MG63 (cell line): ENCODE measurements at regions not wholly inside any gene's neighbourhood (a gene's known extent, or its start where the extent isn't known, plus 50 kb on each side); places are given as distances from the start of the nearest gene placed in this dataset.

Source experiments
- DNase-seq: peaks from one replicate; pipeline ENCODE4 v3.0.0-alpha.2; 2020
- H3K27me3 ChIP-seq: fragments of 250-450 bp; sonication (Bioruptor Pico); 2 replicates; pipeline ENCODE4 v1.5.1; 2020; ENCODE audit warnings: mild to moderate bottlenecking, moderate library complexity
- H3K36me3 ChIP-seq: fragments of 250-450 bp; sonication (Bioruptor Pico); 2 replicates; pipeline ENCODE4 v1.5.1; 2020; ENCODE audit warnings: mild to moderate bottlenecking, moderate library complexity
- H3K4me3 ChIP-seq: fragments of 250-450 bp; sonication (Bioruptor Pico); 2 replicates; pipeline ENCODE4 v1.5.1; 2020; ENCODE audit warnings: mild to moderate bottlenecking, moderate library complexity
- H3K9me3 ChIP-seq: fragments of 250-450 bp; sonication (Bioruptor Pico); 2 replicates; pipeline ENCODE4 v1.5.1; 2020; ENCODE audit warnings: mild to moderate bottlenecking, moderate library complexity

DNA sequence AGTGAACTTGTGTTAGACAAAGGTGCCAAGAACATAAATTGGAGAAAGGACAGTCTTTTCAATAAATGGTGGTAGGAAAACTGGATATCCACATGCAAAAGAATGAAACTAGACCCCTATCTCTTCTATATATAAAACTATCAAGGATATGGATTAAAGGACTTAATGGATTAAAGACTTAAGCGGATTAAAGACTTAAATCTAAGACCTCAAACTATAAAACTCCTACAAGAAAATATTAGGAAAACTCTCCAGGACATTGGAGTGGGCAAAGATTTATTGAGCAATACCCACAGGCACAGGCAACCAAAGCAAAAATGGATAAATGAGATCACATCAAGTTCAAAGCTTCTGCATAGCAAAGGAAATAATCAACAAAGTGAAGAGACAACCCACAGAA lies 242.9 kb upstream of the MEOX2 start:
- no peaks in the 10 kb centered on the region for H3K27me3 ChIP-seq
- H3K36me3 ChIP-seq = no peaks in the 10 kb centered on the region
- no peak overlapping the region for H3K4me3 ChIP-seq
- peaks cover 5% of the 10 kb centered on the region; the same call in 1 of the 2 replicates for H3K9me3 ChIP-seq
- DNase-seq = no peak

- Histone ChIP-seq H3K9me3 (peaks cover 5% of the 10 kb centered on the region; the same call in 1 of the 2 replicates), H3K4me3 (no peak overlapping the region), H3K27me3 (no peaks in the 10 kb centered on the region), H3K36me3 (no peaks in the 10 kb centered on the region)
- DNase-seq = no peak
Observed at GRCh38 chr7:15925608-15926007, 239.1 kb upstream of the MEOX2 start.

GRCh38 chr7:15924910-15925309 lies 238.4 kb upstream of the MEOX2 start:
- no peaks in the 10 kb centered on the region for H3K27me3 ChIP-seq
- DNase-seq = no peak
- no peak overlapping the region for H3K4me3 ChIP-seq
- H3K9me3 ChIP-seq = peaks cover 5% of the 10 kb centered on the region; the same call in 1 of the 2 replicates
- no peaks in the 10 kb centered on the region for H3K36me3 ChIP-seq

GRCh38 chr7:15922002-15922401 lies 235.5 kb upstream of the MEOX2 start:
- Histone ChIP-seq H3K4me3 (no peak overlapping the region), H3K36me3 (no peaks in the 10 kb centered on the region), H3K9me3 (no peaks in the 10 kb centered on the region), H3K27me3 (no peaks in the 10 kb centered on the region)
- no peak for DNase-seq

GRCh38 chr7:15921576-15921975 lies 235.1 kb upstream of the MEOX2 start:
- H3K27me3 ChIP-seq = no peaks in the 10 kb centered on the region
- H3K36me3 ChIP-seq = no peaks in the 10 kb centered on the region
- no peak overlapping the region for H3K4me3 ChIP-seq
- DNase-seq = no peak
- no peaks in the 10 kb centered on the region for H3K9me3 ChIP-seq

- DNase-seq = no peak
- Histone ChIP-seq H3K9me3 (no peaks in the 10 kb centered on the region), H3K27me3 (no peaks in the 10 kb centered on the region), H3K4me3 (no peak overlapping the region), H3K36me3 (no peaks in the 10 kb centered on the region)
Observed at GRCh38 chr7:15920953-15921352, 234.5 kb upstream of the MEOX2 start.

DNA sequence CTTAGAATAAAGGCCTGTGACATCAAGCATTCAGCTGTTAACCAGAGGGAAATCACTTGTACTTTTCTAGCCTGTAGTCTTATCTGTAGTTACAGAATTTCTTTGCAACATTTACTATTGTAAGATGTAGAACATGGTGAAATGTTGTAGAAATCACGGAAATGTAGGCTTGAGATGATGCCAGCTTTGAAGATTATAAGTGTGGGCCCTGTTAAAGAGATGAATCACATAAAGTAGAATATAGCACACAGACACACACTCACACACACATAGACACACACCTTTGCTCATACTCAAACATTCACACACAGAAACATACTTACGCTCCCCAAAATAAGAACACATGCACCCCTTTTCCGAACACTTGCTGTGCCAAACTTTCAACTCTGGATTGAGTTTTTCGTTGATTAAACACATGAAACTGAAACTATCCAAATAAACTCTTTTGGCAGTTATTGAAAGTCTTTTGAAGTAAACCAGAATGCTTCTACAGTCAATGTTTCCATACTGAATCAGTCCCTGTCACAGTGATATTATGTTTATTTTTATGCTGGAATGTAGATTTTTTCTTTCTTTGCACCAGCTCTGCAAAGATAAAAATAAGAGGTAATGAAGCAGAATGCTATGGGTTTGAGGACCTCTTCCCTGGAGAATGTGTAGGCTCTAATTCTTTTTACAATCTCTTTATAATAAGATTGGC lies 230.3 kb upstream of the MEOX2 start:
- no peaks in the 10 kb centered on the region for H3K9me3 ChIP-seq
- H3K36me3 ChIP-seq = no peaks in the 10 kb centered on the region
- H3K4me3 ChIP-seq = no peak overlapping the region
- DNase-seq = no peak
- no peaks in the 10 kb centered on the region for H3K27me3 ChIP-seq

DNA sequence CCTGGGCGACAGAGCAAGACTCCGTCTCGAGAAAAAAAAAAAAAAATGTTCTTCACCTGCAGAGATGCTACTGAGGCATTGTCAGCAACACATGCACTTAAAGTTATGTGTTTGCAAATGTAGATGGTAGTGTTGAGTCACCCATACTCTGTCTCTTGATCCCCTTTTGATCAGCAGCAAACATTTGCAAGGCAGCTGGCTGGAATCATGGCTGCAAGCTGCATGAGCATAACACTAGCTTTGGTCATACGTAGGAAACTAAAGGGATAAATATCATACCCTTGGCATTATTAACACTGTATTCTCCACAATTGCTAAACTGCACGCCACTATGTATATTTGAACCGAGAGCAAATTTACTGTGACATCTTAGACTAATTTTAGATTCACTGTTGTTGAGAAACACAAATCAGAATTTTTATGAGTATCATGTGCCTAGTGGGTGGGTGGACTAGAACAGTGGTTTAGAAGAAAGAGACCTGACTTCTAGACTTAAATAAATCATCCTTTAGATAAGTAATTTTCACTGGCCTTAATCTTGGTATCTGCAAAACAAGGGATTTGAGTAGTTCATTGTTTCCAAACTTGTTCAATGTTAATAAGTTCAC lies 229.3 kb upstream of the MEOX2 start:
- DNase-seq = no peak
- H3K4me3 ChIP-seq = no peak overlapping the region

DNA sequence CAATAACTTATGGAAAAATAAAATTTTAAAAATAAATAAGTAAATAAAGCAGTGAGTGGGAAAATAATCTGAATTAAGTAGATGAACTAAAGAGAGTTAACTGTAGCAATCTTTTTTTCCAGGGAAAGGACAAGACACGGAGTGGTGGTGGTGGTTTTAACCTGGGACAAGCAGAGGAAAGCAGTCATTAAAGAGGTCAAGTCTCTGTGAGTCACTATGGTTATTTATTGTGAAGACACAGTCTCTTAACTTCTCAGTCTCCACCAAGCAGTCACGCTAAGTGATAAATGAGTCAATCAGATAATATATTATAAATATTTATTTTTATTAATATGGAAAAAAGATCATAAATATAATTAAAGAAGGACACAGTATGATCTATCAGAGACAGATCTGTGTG lies 228.1 kb upstream of the MEOX2 start:
- no peaks in the 10 kb centered on the region for H3K36me3 ChIP-seq
- H3K4me3 ChIP-seq = no peak overlapping the region
- DNase-seq = no peak
- H3K9me3 ChIP-seq = no peaks in the 10 kb centered on the region
- no peaks in the 10 kb centered on the region for H3K27me3 ChIP-seq

More for the DNA sequence above, 229.3 kb upstream of the MEOX2 start:
- no peaks in the 10 kb centered on the region for H3K27me3 ChIP-seq
- H3K9me3 ChIP-seq = no peaks in the 10 kb centered on the region
- no peaks in the 10 kb centered on the region for H3K36me3 ChIP-seq

- Histone ChIP-seq H3K4me3 (no peak overlapping the region), H3K9me3 (no peaks in the 10 kb centered on the region), H3K36me3 (no peaks in the 10 kb centered on the region), H3K27me3 (no peaks in the 10 kb centered on the region)
- no peak for DNase-seq
Observed at GRCh38 chr7:15906436-15906835, 220.0 kb upstream of the MEOX2 start.

DNA sequence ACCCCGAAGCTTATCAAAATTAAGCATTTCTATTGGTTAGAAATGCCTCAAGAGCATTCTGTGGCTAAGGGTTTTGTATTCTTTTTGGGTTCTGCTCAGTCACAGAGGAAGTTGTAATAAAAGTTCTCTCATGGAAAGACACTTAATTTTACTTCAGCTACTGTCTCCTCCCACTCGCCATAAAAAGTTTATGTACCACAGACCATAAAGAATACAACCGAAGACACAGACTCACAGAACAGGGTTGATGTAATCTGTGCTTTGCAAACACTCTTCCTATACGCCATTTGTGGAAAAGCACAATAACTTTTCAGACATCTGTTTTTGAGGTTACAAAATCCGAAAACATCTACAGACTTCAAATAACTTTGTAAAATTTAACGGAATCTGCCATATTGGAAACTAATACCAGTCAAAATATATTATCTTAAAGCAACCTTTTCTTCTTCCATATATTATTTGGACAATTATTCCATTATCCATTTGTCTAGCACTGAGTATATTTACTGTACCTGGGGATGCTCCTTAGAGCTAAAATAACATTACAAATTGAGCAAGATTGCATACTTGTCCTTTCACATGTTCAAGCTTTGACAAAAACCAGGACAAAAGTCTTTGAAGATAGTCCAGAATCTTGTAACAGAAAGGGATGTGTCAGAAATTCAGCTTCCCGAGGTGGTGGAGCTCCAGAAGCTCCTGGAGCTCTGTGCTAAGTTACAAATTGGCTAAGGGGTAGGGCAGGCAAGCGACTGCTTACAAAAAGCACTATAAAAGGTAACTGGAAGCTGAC lies 219.0 kb upstream of the MEOX2 start:
- H3K27me3 ChIP-seq = no peaks in the 10 kb centered on the region
- H3K4me3 ChIP-seq = no peak overlapping the region
- no peak for DNase-seq
- no peaks in the 10 kb centered on the region for H3K9me3 ChIP-seq
- no peaks in the 10 kb centered on the region for H3K36me3 ChIP-seq

DNA sequence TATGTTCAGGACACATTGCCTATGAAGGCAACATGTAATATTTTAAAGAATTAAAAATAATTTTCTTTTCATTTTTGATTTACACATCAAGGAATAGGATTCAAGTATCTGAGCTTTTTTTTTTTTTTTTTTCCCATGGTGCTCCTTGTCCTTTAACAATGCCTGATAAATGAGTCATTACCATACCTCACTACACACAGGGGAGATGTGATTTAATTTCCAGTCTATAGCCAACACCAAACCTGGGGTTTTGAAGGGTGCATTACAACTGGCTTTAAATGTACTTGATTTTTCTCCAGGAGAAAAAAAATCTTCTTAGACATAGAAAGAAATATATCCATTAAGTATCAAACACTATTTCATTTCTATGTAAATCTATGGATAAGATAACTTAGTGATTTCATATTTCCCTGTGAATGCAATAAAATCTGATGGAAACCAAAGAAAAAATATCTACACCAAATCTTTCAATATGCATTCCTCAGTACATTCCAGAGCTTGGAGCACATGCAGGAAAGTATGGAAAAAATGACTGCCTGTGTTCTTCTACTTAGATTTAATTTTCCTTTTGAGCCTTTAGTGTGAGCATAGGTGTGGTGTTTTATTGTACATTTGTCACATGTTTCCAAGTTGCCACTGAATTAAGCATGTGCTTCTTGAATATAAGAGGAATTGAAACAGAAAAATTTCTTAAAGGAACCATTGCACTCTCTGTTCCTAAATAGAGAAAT lies 204.8 kb upstream of the MEOX2 start:
- Histone ChIP-seq H3K4me3 (no peak overlapping the region), H3K36me3 (no peaks in the 10 kb centered on the region), H3K9me3 (no peaks in the 10 kb centered on the region), H3K27me3 (no peaks in the 10 kb centered on the region)
- DNase-seq = no peak

DNA sequence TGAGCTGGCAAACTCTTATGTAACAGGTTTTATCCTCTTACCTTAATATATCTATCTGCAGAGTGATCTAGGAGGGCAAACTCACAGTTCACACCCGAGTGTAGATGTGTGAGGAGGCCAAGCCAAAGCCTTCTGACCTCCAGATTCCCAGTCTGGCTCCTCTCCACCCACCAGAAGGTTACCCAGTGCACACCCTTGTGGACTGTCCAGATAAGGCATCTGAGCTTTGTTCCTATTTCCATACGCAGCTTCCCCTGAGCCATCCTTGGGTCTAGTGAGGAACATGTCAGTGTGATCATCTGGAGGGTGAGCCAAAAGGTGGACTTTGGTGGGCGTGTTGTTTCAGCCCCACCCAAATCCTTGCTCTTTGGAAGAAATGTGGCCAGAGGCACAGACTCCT lies 203.0 kb upstream of the MEOX2 start:
- H3K36me3 ChIP-seq = no peaks in the 10 kb centered on the region
- DNase-seq = peak; percentile 7
- H3K4me3 ChIP-seq = no peak overlapping the region

DNA sequence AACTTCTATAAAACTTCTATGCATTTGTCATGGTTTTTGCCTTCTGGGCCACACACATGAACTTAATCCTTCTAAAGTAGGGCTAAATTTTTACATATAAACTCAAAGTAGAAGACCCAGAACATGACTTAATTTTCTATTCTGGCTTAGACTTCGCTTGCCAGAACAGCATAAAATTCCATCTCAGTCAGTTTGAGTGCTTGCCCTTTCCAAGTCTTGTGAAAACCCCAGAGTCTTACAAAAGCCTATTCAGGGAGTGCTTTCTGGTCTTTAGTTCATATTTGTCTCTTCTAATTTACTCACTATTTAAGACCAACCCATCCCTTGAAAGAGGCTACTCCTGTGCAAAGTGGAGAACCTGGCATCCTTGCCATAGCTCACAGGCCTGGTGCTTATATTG lies 201.6 kb upstream of the MEOX2 start:
- no peaks in the 10 kb centered on the region for H3K9me3 ChIP-seq
- H3K27me3 ChIP-seq = no peaks in the 10 kb centered on the region
- DNase-seq = no peak
- H3K4me3 ChIP-seq = no peak overlapping the region
- no peaks in the 10 kb centered on the region for H3K36me3 ChIP-seq

More for the DNA sequence above, 203.0 kb upstream of the MEOX2 start:
- Histone ChIP-seq H3K9me3 (no peaks in the 10 kb centered on the region), H3K27me3 (no peaks in the 10 kb centered on the region)

GRCh38 chr7:15886626-15887025 lies 200.1 kb upstream of the MEOX2 start:
- no peaks in the 10 kb centered on the region for H3K36me3 ChIP-seq
- H3K9me3 ChIP-seq = no peaks in the 10 kb centered on the region
- no peak overlapping the region for H3K4me3 ChIP-seq
- no peaks in the 10 kb centered on the region for H3K27me3 ChIP-seq
- DNase-seq = no peak

GRCh38 chr7:15885678-15886077 lies 199.2 kb upstream of the MEOX2 start:
- Histone ChIP-seq H3K9me3 (no peaks in the 10 kb centered on the region; the same call in 1 of the 2 replicates), H3K36me3 (no peaks in the 10 kb centered on the region), H3K27me3 (no peaks in the 10 kb centered on the region), H3K4me3 (no peak overlapping the region)
- no peak for DNase-seq

DNA sequence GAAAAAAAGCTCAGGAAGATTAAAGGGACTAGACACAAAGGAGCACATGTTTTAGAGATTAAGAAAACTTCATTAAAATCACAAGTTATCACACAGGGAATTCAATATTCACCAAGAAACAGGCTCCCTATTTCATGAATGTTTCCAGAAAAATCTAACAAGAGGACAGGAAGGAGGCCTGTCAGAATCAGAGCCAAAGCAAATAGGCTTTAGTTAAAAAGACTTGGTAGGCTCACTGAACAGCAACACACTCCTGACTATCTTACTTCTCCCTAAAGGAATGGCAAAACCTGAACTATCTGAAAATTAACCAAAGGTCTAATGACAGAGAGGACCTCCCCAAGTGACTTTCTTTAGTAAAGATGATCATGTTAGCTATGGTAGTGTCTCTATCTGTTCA lies 188.3 kb upstream of the MEOX2 start:
- no peaks in the 10 kb centered on the region for H3K36me3 ChIP-seq
- H3K27me3 ChIP-seq = no peaks in the 10 kb centered on the region
- DNase-seq = no peak
- no peaks in the 10 kb centered on the region for H3K9me3 ChIP-seq
- no peak overlapping the region for H3K4me3 ChIP-seq
